ENCODE measurements at regions not wholly inside any gene's neighbourhood (a gene's known extent, or its start where the extent isn't known, plus 50 kb on each side); places are given as distances from the start of the nearest gene placed in this dataset.

DNA sequence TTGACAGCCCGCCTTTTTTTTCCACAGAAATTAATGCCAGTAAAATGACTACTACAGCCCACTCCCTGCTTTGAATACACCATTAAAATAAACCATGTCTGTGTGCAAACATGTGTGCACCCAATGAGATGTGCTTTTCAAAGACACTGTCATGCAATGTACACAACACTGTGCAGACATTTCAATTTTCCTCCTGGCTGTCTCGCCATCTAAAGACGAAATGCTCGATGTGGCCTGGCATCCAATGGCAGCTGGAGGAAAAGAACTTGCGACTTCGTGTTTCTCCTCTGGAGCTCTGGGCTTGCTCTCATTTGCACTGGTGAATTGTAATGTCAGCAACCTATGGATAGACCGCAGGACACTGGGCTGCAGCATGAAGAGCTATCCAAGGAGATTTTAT lies 147.0 kb upstream of the NAV2 start:
- no peak for DNase-seq (ENCODE audit: low read depth in 2 of 3, low spot score in 2 of 3)

GRCh38 chr11:19562156-19562555 lies 150.5 kb upstream of the NAV2 start:
- no peak for DNase-seq (ENCODE audit: low read depth in 2 of 3, low spot score in 2 of 3)

GRCh38 chr11:19561011-19561410 lies 151.6 kb upstream of the NAV2 start:
- no peak for DNase-seq (ENCODE audit: low read depth in 2 of 3, low spot score in 2 of 3)

- DNase-seq (ENCODE audit: low read depth in 2 of 3, low spot score in 2 of 3): no peak
These were observed 152.5 kb upstream of the NAV2 start for GRCh38 chr11:19560156-19560555.

GRCh38 chr11:19559746-19560145 lies 152.9 kb upstream of the NAV2 start:
- DNase-seq (ENCODE audit: low read depth in 2 of 3, low spot score in 2 of 3): no peak

DNA sequence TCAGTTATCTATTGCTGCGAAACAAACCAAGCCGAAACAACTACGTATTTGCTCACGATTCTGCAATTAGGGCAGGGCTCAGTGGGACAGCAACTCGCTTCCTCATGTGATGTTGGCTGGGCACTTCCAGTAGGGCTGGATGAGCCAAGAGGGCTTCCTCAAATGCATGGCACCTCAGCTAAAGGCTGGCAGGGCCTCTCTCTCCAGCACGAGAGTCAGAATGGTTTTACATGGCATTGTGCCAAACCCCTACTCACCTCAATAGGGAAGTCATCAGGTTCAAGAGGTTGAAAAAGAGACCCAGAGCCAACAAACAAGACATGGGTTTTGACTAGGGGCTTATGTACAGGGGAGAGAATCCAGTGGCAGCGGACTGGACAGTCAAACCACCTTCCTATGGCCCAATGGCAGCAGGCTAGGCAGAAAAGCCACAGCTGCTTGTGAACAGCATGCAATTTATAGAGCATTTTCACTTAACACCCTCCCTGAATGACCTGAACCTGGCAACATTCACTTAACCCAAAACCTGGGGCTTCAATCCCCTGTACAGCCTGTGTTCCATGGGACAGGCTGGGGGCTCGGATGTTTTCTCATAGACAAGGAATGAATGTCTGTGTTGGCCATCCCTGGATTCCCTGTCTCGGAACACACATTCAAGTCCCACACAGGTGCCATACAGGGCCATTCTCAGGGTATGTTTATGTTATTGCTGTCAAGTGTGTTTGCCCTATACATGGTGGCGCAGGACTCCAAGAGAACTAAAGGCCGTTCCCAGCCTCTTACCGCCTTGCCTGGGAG lies 154.2 kb upstream of the NAV2 start:
- peak in 2 of 3 donors; percentile 33 to 79 for DNase-seq (ENCODE audit: low read depth in 2 of 3, low spot score in 2 of 3)

DNA sequence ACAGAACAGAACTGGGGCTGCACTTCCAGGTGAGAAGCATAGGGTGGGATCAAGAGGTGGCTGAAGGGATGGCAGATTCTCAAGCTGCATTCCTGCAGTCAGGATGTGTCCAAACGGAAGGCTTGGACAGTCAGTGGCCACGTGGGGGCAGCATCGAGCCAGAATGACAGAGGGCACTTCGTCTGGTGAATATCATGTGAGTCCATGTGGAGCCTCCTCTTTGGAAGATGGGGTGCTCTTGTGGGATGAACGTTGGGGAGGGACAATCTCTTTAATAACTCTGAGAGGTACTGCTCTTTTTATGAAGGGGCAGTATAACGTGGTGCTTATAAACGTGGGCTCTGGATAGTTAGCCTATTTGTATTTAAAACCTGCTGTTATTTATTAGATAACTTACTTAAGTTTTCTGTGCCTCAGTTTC lies 154.9 kb upstream of the NAV2 start:
- DNase-seq (ENCODE audit: low read depth in 2 of 3, low spot score in 2 of 3): peak; percentile 6 to 78 (median 52)

GRCh38 chr11:19557185-19557584 lies 155.5 kb upstream of the NAV2 start:
- DNase-seq (ENCODE audit: low read depth in 2 of 3, low spot score in 2 of 3): no peak

DNA sequence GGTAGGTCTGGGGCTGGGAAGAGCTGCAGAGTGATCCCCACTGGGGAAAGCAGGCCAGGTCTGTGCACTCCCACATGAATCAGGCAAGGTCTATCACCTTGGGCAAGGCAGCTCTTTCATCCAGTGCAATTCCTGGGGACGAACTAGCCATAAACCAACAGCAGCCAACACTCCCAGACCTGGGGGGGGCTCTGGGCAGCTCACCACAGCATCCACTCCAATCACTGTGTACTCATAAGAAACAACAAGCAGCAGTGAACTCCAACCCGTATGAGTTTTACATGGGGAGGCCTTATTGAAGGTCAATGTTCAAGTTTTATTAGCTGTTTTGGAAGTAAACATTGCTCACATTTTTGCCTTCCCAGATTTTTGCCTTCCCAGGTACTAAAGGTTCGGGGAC lies 157.4 kb upstream of the NAV2 start:
- DNase-seq (ENCODE audit: low read depth in 2 of 3, low spot score in 2 of 3): no peak

DNA sequence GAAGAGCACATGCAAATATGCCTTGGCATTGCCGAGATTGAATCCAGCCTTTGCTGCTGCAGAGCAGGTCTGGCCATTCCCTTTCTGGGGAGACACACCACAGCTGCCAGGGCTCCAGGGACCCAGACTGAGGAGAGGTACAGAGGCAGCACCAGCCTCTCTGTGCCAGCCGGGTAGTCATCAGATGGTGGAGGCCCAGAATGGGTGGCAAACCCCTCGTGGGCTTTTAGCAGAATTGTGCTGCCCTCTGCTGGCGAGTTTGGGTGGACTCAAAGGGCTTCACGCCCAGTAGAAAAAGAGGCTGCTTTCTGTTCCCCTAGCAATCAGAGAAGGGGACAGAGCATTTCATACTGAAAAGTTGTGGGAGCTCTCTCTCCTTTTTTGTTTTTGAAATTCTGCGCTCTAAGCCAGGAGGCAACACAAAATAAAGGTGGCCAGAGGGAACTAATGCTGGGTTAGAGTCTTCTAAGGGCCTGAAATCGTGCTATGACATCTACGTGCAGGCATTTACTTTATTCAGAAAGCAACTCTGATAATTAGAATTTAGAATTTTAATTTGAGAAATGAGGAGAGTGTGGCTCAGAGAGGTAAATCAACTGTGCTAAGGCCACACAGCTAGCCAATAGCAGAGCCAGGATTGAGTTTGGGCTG lies 158.8 kb upstream of the NAV2 start:
- peak; percentile 11 to 90 (median 76) for DNase-seq (ENCODE audit: low read depth in 2 of 3, low spot score in 2 of 3)

DNA sequence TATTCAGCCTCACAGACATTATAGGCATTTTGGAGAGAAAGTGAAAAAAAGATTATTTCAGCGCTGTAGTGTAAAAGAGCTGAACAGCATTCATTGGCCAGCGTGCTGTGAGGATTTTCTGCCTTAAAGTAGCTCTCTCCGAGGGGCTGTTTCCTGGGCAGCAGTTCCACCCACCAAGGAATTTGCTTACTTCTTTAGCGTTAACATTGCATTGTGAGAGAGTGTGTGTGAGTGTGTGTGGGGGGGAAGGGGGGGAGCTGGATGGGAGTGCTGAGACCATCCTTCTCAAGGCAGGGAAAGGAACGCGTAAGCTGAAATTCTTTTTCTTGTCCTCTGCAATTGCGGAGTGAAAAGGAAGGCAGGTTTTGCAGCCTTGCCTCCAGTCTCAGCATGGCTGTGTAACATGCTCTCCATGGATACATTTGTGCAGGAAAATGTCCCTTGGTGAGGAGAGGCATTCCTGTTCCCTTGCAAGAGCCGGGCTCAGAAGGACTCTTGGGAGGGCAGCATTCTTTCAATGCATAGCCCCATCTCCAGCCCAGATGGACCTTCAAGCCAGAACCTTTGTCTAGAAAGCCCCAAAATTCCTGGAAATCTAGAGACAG lies 159.9 kb upstream of the NAV2 start:
- DNase-seq (ENCODE audit: low read depth in 2 of 3, low spot score in 2 of 3): no peak

DNA sequence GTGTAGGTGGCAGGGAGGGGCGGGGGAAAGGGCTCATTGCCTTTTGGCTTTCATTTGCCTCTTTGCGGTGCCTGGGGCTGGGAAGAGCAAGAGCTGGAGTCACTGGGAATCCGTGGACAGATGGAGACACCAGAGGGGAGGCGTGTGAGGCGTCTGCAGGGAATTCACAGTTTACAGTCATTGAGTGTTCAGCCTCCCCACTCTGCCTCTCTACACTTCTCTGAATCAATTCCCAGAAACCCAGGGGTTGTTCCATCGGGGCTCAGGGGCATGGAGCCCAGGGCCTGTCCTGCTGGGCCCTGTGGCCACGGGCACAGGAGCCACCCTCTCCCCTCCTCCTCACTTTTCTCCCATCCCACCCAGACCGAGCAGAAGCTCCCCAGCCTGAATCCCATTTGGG lies 160.5 kb upstream of the NAV2 start:
- no peak for DNase-seq (ENCODE audit: low read depth in 2 of 3, low spot score in 2 of 3)

DNA sequence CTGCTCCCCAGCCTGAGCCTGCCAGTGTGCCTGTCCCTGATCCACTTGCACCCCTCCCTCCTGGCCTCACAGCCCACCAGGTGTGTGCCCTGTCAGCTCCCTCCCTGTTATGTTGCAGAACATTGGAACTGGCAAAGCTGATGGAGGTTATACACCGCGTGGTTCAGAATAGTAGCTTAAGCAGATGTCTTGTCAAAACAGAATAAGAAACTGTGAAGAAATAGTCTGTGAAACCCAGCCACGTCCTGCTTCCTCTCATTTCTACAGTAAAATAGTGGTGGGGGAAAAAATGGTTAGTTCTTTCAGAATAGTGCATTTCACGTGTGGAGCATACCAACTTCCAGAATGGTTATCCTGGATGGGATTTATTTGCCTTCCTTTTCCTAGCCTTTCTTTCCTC lies 161.2 kb upstream of the NAV2 start:
- DNase-seq (ENCODE audit: low read depth in 2 of 3, low spot score in 2 of 3): no peak

DNA sequence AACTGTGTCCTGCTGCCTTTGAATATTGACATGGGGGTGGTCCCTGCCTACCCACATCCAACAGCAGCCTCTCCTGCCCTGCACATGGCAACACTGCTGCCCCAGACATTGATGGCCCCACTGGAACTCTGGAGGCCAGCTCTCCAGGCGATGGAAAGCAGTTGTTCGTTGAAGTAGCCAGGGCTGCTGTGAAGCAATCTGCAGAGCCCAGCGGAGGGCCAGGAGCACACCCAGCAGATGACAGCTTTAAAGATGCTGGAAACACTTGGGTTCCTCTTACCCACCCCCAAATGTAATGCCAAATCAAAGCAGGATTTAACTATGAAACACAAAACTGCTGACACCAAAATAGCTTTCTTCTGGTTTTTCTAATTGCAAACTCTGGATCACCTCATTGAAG lies 165.6 kb upstream of the NAV2 start:
- DNase-seq (ENCODE audit: low read depth in 2 of 3, low spot score in 2 of 3): no peak

GRCh38 chr11:19546325-19546724 lies 166.3 kb upstream of the NAV2 start:
- DNase-seq (ENCODE audit: low read depth in 2 of 3, low spot score in 2 of 3): no peak

DNA sequence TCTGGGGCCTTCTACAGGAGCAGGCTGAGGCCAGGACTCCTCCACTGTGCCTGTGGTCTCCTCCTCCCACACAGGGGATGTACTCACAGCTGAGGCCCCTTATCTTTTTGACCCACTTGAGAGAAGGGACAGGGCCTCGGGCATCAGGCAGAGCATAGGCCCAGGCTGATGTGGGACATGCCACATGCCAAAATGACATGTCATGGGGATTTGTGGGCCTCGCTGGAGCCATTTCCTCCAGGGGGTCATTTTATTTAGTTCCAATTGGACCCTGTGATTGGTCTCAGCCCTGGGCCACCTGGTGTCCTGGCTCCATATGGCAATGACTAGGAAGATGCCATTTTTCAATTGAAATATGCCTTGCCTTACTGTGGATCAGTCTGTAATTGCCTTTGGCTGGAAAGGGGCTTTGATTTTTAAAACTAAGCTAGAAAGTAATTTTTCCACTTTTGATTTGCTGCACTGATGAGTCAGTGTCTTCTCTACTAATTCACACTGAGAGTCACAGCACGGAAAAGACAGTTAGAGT lies 171.1 kb upstream of the NAV2 start:
- DNase-seq (ENCODE audit: low read depth in 2 of 3, low spot score in 2 of 3): no peak

DNA sequence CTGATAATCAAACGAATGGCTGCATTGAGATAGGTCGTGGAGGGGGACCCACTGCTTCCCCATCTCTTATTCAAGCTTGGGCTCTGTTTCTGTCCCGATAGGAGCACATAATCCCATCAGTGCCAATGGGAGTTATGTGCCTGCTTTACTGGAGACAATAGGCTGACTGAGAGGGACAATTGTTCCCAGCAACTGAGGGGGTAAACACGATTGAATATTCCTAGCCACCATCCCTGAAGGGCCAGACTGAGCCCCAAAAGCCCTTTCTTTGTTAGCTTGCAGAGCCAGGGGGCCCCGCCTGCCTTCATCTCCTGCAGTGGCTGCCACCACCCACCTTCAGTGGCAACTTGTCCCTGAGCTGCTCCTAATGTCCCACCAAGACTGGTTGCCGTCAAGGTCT lies 172.8 kb upstream of the NAV2 start:
- DNase-seq (ENCODE audit: low read depth in 2 of 3, low spot score in 2 of 3): no peak

DNA sequence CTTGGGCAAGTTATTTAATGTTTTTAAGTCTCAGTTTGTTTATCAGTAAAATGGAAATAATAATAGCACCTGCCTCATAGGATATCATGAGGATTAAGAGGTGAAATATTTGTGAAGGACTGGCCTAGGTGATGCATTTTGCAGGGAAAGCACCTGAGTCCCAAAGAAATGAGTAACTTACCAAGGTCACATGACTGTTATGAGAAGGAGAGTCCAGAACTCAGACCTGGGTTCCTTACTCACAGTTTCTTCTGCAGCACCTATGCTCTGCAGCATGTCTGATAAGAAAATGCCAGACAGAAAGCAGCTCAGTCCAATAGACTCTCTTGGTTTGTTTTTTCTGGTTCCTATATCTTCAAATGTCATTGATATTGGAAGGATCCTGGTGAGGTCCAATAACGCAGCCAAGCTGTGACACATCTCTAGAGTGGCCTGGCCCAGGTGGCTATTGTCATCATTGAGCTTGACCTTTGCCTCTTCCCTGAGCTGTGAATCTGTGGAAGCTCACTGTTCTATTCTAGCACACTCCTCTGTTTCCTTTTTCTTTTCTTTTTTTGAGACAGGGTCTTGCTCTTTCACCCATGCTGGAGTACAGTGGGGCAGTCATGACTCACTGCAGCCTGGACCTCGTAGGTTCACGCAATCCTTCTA lies 174.7 kb upstream of the NAV2 start:
- DNase-seq (ENCODE audit: low read depth in 2 of 3, low spot score in 2 of 3): no peak

DNA sequence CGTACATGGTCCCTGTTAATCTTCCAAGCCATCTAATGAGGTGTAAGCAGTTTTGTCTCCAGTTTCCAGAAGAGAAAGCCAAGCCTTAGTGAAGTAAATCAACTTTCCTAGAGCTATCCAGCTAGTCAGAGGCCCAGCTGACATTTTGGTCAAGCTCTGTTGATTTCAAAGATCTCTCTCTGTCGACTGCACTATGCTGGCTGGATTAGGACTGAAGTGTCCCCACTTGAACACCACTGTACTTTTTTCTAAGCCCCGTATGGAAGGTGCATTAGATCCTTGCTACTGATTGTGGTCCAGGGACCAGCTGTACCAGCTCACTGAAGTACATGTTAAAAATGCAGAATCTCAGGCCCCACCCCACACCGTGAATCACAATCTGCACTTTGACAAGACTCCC lies 176.5 kb upstream of the NAV2 start:
- no peak for DNase-seq (ENCODE audit: low read depth in 2 of 3, low spot score in 2 of 3)

GRCh38 chr11:19530505-19530904 lies 182.1 kb upstream of the NAV2 start:
- no peak for DNase-seq (ENCODE audit: low read depth in 2 of 3, low spot score in 2 of 3)

- no peak for DNase-seq (ENCODE audit: low read depth in 2 of 3, low spot score in 2 of 3)
These were observed 186.5 kb upstream of the NAV2 start for GRCh38 chr11:19526119-19526518.
